ENCODE measurements at regions not wholly inside any gene's neighbourhood (a gene's known extent, or its start where the extent isn't known, plus 50 kb on each side); places are given as distances from the start of the nearest gene placed in this dataset.
"Not testable (repeated sequence)": the region's sequence is repeated elsewhere in the genome, so short reads cannot be mapped to it uniquely, and the experiment has no call there.

- TF ChIP-seq SUZ12 (IDR thresholded peaks at IDR 0.05; ENCODE audit: extremely low read depth, insufficient read depth, insufficient read length) (no peak), YY1 (IDR thresholded peaks at IDR 0.05; ENCODE audit: insufficient read depth, insufficient read length) (no peak), ZNF274 (IDR thresholded peaks at IDR 0.05; ENCODE audit: low read depth, low read length) (no peak)
- no peak for DNase-seq (ENCODE audit: low read depth, low spot score)
- no peak overlapping the region for H3K4me3 ChIP-seq (ENCODE audit: insufficient read length, low read depth)
- no peaks in the 10 kb centered on the region for H3K27me3 ChIP-seq (ENCODE audit: insufficient read depth, insufficient read length)
- H3K9me3 ChIP-seq (ENCODE audit: insufficient read depth, low read length) = no peaks in the 10 kb centered on the region
- no peaks in the 10 kb centered on the region for H3K36me3 ChIP-seq (ENCODE audit: insufficient read depth, insufficient read length, low read length)
- H3K9ac ChIP-seq (ENCODE audit: insufficient read length, low read depth) = no peak overlapping the region
- H3K4me1 ChIP-seq (ENCODE audit: insufficient read depth, insufficient read length) = no peaks in the 10 kb centered on the region
These were observed 362.9 kb downstream of the SMOC2 start for GRCh38 chr6:168803874-168804273.

GRCh38 chr6:168799067-168799466, 358.1 kb downstream of the SMOC2 start:
- no peaks in the 10 kb centered on the region; the same call in 1 of the 2 replicates for H3K9me3 ChIP-seq (ENCODE audit: insufficient read depth, low read length)
- H3K4me1 ChIP-seq (ENCODE audit: insufficient read depth, insufficient read length) = no peaks in the 10 kb centered on the region
- DNase-seq (ENCODE audit: low read depth, low spot score) = no peak
- H3K4me3 ChIP-seq (ENCODE audit: insufficient read length, low read depth) = no peak overlapping the region
- no peaks in the 10 kb centered on the region for H3K27me3 ChIP-seq (ENCODE audit: insufficient read depth, insufficient read length)
- H3K9ac ChIP-seq (ENCODE audit: insufficient read length, low read depth) = no peak overlapping the region
- TF ChIP-seq ZNF274 (IDR thresholded peaks at IDR 0.05; ENCODE audit: low read depth, low read length) = no peak
- TF ChIP-seq YY1 (IDR thresholded peaks at IDR 0.05; ENCODE audit: insufficient read depth, insufficient read length) = no peak
- TF ChIP-seq SUZ12 (IDR thresholded peaks at IDR 0.05; ENCODE audit: extremely low read depth, insufficient read depth, insufficient read length) = no peak
- H3K36me3 ChIP-seq (ENCODE audit: insufficient read depth, insufficient read length, low read length) = no peaks in the 10 kb centered on the region

- no peak for DNase-seq (ENCODE audit: low read depth, low spot score)
- Histone ChIP-seq H3K4me1 (ENCODE audit: insufficient read depth, insufficient read length) (no peaks in the 10 kb centered on the region), H3K36me3 (ENCODE audit: insufficient read depth, insufficient read length, low read length) (no peaks in the 10 kb centered on the region), H3K9ac (ENCODE audit: insufficient read length, low read depth) (no peak overlapping the region), H3K4me3 (ENCODE audit: insufficient read length, low read depth) (no peak overlapping the region), H3K9me3 (ENCODE audit: insufficient read depth, low read length) (no peaks in the 10 kb centered on the region; the same call in 1 of the 2 replicates), H3K27me3 (ENCODE audit: insufficient read depth, insufficient read length) (no peaks in the 10 kb centered on the region)
- no peak for TF ChIP-seq ZNF274 (IDR thresholded peaks at IDR 0.05; ENCODE audit: low read depth, low read length)
- no peak for TF ChIP-seq SUZ12 (IDR thresholded peaks at IDR 0.05; ENCODE audit: extremely low read depth, insufficient read depth, insufficient read length)
- TF ChIP-seq YY1 (IDR thresholded peaks at IDR 0.05; ENCODE audit: insufficient read depth, insufficient read length) = no peak
These were observed 355.1 kb downstream of the SMOC2 start for GRCh38 chr6:168796106-168796505.

DNA sequence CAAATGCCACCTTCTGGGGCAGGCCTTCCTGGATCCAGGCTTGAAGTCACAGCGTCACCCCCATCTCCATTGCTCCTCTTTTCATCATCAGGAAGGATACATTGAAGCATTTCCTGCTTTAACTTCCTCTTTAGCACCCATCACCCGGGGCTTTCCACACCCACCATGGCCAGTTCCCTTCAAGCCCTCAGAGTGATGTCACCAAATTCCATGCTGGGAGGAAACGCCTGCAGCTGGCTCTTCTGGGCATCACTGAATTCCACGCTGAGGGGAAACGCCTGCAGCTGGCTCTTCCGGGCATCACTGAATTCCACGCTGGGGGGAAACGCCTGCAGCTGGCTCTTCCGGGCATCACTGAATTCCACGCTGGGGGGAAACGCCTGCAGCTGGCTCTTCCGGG, 354.6 kb downstream of the SMOC2 start:
- H3K4me3 ChIP-seq (ENCODE audit: insufficient read length, low read depth); H3K36me3 ChIP-seq (ENCODE audit: insufficient read depth, insufficient read length, low read length); H3K9ac ChIP-seq (ENCODE audit: insufficient read length, low read depth); H3K9me3 ChIP-seq (ENCODE audit: insufficient read depth, low read length); H3K4me1 ChIP-seq (ENCODE audit: insufficient read depth, insufficient read length); H3K27me3 ChIP-seq (ENCODE audit: insufficient read depth, insufficient read length); DNase-seq (ENCODE audit: low read depth, low spot score): not testable (repeated sequence)

DNA sequence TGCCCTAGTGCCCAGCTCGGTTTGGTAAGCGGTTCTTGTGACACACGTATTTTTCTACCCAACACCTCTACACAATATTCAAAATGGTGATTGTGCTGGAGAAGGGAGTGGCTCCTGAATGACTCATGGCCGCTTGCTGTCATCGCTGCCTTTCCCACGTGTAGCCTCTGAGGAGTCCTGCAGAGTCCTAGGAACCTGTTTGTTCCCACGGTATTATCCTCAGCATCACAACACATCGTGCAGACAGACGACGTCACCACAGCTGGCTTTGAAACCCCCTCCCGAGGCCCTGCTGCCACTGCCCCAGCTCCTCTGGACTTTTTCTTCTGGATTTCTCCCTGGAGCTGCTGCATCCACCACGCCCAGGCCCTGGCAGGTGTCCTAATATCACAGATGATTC, 353.5 kb downstream of the SMOC2 start:
- Histone ChIP-seq H3K9me3 (ENCODE audit: insufficient read depth, low read length) (no peaks in the 10 kb centered on the region; the same call in 1 of the 2 replicates), H3K36me3 (ENCODE audit: insufficient read depth, insufficient read length, low read length) (no peaks in the 10 kb centered on the region), H3K4me1 (ENCODE audit: insufficient read depth, insufficient read length) (no peaks in the 10 kb centered on the region), H3K9ac (ENCODE audit: insufficient read length, low read depth) (no peak overlapping the region), H3K27me3 (ENCODE audit: insufficient read depth, insufficient read length) (no peaks in the 10 kb centered on the region), H3K4me3 (ENCODE audit: insufficient read length, low read depth) (no peak overlapping the region)
- no peak for DNase-seq (ENCODE audit: low read depth, low spot score)
- no peak for TF ChIP-seq ZNF274 (IDR thresholded peaks at IDR 0.05; ENCODE audit: low read depth, low read length)
- TF ChIP-seq SUZ12 (IDR thresholded peaks at IDR 0.05; ENCODE audit: extremely low read depth, insufficient read depth, insufficient read length) = no peak
- no peak for TF ChIP-seq YY1 (IDR thresholded peaks at IDR 0.05; ENCODE audit: insufficient read depth, insufficient read length)

DNA sequence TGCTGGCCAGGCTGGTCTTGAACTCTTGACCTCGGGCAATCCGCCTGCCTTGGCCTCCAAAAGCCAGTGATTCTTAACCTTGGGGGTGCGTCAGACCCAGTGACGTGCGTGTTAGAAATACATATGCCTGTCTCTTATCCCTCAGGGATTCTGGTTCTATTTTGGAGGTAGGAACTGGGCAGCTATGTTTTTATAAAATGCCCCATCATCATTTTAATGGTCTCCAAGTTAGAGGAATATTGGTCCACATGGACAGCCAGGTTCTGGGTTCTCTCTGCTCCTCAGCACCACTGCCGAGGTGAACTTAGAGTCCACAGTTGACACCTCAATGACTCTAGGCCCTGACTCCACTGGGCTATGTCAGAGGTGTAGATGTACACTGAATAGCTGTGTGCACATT, 352.7 kb downstream of the SMOC2 start:
- TF ChIP-seq SUZ12 (IDR thresholded peaks at IDR 0.05; ENCODE audit: extremely low read depth, insufficient read depth, insufficient read length) (no peak), ZNF274 (IDR thresholded peaks at IDR 0.05; ENCODE audit: low read depth, low read length) (no peak), YY1 (IDR thresholded peaks at IDR 0.05; ENCODE audit: insufficient read depth, insufficient read length) (no peak)
- Histone ChIP-seq H3K9ac (ENCODE audit: insufficient read length, low read depth) (no peak overlapping the region), H3K36me3 (ENCODE audit: insufficient read depth, insufficient read length, low read length) (no peaks in the 10 kb centered on the region), H3K27me3 (ENCODE audit: insufficient read depth, insufficient read length) (no peaks in the 10 kb centered on the region), H3K9me3 (ENCODE audit: insufficient read depth, low read length) (no peaks in the 10 kb centered on the region; the same call in 1 of the 2 replicates), H3K4me1 (ENCODE audit: insufficient read depth, insufficient read length) (no peaks in the 10 kb centered on the region), H3K4me3 (ENCODE audit: insufficient read length, low read depth) (no peak overlapping the region)
- no peak for DNase-seq (ENCODE audit: low read depth, low spot score)

- TF ChIP-seq YY1 (IDR thresholded peaks at IDR 0.05; ENCODE audit: insufficient read depth, insufficient read length) = no peak
- no peaks in the 10 kb centered on the region for H3K27me3 ChIP-seq (ENCODE audit: insufficient read depth, insufficient read length)
- H3K4me1 ChIP-seq (ENCODE audit: insufficient read depth, insufficient read length) = no peaks in the 10 kb centered on the region
- H3K9me3 ChIP-seq (ENCODE audit: insufficient read depth, low read length) = no peaks in the 10 kb centered on the region; the same call in 1 of the 2 replicates
- no peaks in the 10 kb centered on the region for H3K36me3 ChIP-seq (ENCODE audit: insufficient read depth, insufficient read length, low read length)
- no peak overlapping the region for H3K4me3 ChIP-seq (ENCODE audit: insufficient read length, low read depth)
- DNase-seq (ENCODE audit: low read depth, low spot score) = no peak
- H3K9ac ChIP-seq (ENCODE audit: insufficient read length, low read depth) = no peak overlapping the region
These were observed 350.9 kb downstream of the SMOC2 start for GRCh38 chr6:168791917-168792316.

DNA sequence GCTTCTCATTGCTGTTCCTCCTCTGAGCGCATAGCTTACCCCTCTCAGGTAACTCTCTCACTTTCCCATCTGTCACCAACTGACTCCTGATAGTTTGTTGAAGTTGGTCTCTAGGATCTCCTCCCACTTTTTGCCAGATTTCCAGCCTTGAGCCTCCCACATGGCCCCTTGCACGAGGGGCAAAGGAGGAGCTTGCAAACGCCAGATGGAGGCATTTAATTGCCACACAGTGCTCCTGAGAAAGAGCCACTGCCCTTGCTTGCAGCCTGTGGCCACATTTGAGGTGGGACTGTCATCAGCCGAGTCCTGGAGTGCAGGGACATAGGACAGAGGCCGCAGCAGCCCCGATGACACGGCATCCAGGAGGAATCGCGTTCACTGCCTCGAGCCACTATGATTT, 348.7 kb downstream of the SMOC2 start:
- no peak overlapping the region for H3K4me3 ChIP-seq (ENCODE audit: insufficient read length, low read depth)
- TF ChIP-seq ZNF274 (IDR thresholded peaks at IDR 0.05; ENCODE audit: low read depth, low read length) = no peak
- TF ChIP-seq YY1 (IDR thresholded peaks at IDR 0.05; ENCODE audit: insufficient read depth, insufficient read length) = no peak
- no peak for TF ChIP-seq SUZ12 (IDR thresholded peaks at IDR 0.05; ENCODE audit: extremely low read depth, insufficient read depth, insufficient read length)
- H3K9ac ChIP-seq (ENCODE audit: insufficient read length, low read depth) = no peak overlapping the region
- no peak for DNase-seq (ENCODE audit: low read depth, low spot score)
- no peaks in the 10 kb centered on the region for H3K27me3 ChIP-seq (ENCODE audit: insufficient read depth, insufficient read length)
- no peaks in the 10 kb centered on the region for H3K9me3 ChIP-seq (ENCODE audit: insufficient read depth, low read length)
- H3K36me3 ChIP-seq (ENCODE audit: insufficient read depth, insufficient read length, low read length) = no peaks in the 10 kb centered on the region
- no peaks in the 10 kb centered on the region for H3K4me1 ChIP-seq (ENCODE audit: insufficient read depth, insufficient read length)
